ENCODE measurements at regions not wholly inside any gene's neighbourhood (a gene's known extent, or its start where the extent isn't known, plus 50 kb on each side); places are given as distances from the start of the nearest gene placed in this dataset.

GRCh38 chr1:219113261-219113660 lies 60.4 kb upstream of the LYPLAL1 start:
- no peak overlapping the region for H3K4me3 Mint-ChIP-seq
- DNase-seq, result no peak
- POLR2A ChIA-PET, result no interaction called here
- H3K36me3 Mint-ChIP-seq (ENCODE audit: low read depth), result no peaks in the 10 kb centered on the region
- CTCF ChIA-PET, result no interaction called here
- H3K27ac Mint-ChIP-seq, result no peak overlapping the region
- H3K9me3 Mint-ChIP-seq, result peaks cover 2% of the 10 kb centered on the region
- no peaks in the 10 kb centered on the region for H3K4me1 Mint-ChIP-seq
- peaks cover 2% of the 10 kb centered on the region for H3K27me3 Mint-ChIP-seq

- Mint-ChIP-seq H3K27me3 (peaks cover 2% of the 10 kb centered on the region), H3K4me3 (no peak overlapping the region), H3K4me1 (no peaks in the 10 kb centered on the region), H3K9me3 (peaks cover 2% of the 10 kb centered on the region), H3K36me3 (ENCODE audit: low read depth) (no peaks in the 10 kb centered on the region), H3K27ac (no peak overlapping the region)
- CTCF ChIA-PET, result no interaction called here
- POLR2A ChIA-PET, result no interaction called here
- no peak for DNase-seq
Observed at GRCh38 chr1:219114014-219114413, 59.7 kb upstream of the LYPLAL1 start.

GRCh38 chr1:219119839-219120238 lies 53.8 kb upstream of the LYPLAL1 start:
- no peaks in the 10 kb centered on the region for H3K27me3 Mint-ChIP-seq
- H3K27ac Mint-ChIP-seq, result no peak overlapping the region
- POLR2A ChIA-PET, result no interaction called here
- H3K4me3 Mint-ChIP-seq, result no peak overlapping the region
- no peaks in the 10 kb centered on the region for H3K9me3 Mint-ChIP-seq
- no peaks in the 10 kb centered on the region for H3K36me3 Mint-ChIP-seq (ENCODE audit: low read depth)
- H3K4me1 Mint-ChIP-seq, result no peaks in the 10 kb centered on the region
- DNase-seq, result no peak
- CTCF ChIA-PET, result no interaction called here

GRCh38 chr1:219120624-219121544 lies 52.8 kb upstream of the LYPLAL1 start:
- Mint-ChIP-seq H3K27me3 (no peaks in the 10 kb centered on the region), H3K4me3 (no peak overlapping the region), H3K9me3 (no peaks in the 10 kb centered on the region), H3K36me3 (ENCODE audit: low read depth) (no peaks in the 10 kb centered on the region), H3K4me1 (no peaks in the 10 kb centered on the region), H3K27ac (no peak overlapping the region)
- DNase-seq, result no peak
- CTCF ChIA-PET, result interaction anchor here (0.8 kb wide), 1 partner anchor 10 kb away, joined by 3 read pairs; no protein-coding TSS in a partner anchor
- POLR2A ChIA-PET, result no interaction called here

- H3K4me1 Mint-ChIP-seq, result no peaks in the 10 kb centered on the region
- H3K27me3 Mint-ChIP-seq, result no peaks in the 10 kb centered on the region
- no peak overlapping the region for H3K4me3 Mint-ChIP-seq
- ChIA-PET CTCF (no interaction called here), POLR2A (no interaction called here)
- H3K27ac Mint-ChIP-seq, result no peak overlapping the region
- H3K9me3 Mint-ChIP-seq, result no peaks in the 10 kb centered on the region
- no peaks in the 10 kb centered on the region for H3K36me3 Mint-ChIP-seq (ENCODE audit: low read depth)
- no peak for DNase-seq
Observed at GRCh38 chr1:219121679-219122078, 52.0 kb upstream of the LYPLAL1 start.

GRCh38 chr1:219123036-219123435 lies 50.6 kb upstream of the LYPLAL1 start:
- no peaks in the 10 kb centered on the region for H3K4me1 Mint-ChIP-seq
- ChIA-PET POLR2A (no interaction called here), CTCF (no interaction called here)
- no peak overlapping the region for H3K4me3 Mint-ChIP-seq
- H3K27ac Mint-ChIP-seq, result no peak overlapping the region
- H3K36me3 Mint-ChIP-seq (ENCODE audit: low read depth), result no peaks in the 10 kb centered on the region
- no peaks in the 10 kb centered on the region for H3K9me3 Mint-ChIP-seq
- no peak for DNase-seq
- no peaks in the 10 kb centered on the region for H3K27me3 Mint-ChIP-seq
